ENCODE measurements at regions not wholly inside any gene's neighbourhood (a gene's known extent, or its start where the extent isn't known, plus 50 kb on each side); places are given as distances from the start of the nearest gene placed in this dataset.
"Not testable (repeated sequence)": the region's sequence is repeated elsewhere in the genome, so short reads cannot be mapped to it uniquely, and the experiment has no call there.

DNA sequence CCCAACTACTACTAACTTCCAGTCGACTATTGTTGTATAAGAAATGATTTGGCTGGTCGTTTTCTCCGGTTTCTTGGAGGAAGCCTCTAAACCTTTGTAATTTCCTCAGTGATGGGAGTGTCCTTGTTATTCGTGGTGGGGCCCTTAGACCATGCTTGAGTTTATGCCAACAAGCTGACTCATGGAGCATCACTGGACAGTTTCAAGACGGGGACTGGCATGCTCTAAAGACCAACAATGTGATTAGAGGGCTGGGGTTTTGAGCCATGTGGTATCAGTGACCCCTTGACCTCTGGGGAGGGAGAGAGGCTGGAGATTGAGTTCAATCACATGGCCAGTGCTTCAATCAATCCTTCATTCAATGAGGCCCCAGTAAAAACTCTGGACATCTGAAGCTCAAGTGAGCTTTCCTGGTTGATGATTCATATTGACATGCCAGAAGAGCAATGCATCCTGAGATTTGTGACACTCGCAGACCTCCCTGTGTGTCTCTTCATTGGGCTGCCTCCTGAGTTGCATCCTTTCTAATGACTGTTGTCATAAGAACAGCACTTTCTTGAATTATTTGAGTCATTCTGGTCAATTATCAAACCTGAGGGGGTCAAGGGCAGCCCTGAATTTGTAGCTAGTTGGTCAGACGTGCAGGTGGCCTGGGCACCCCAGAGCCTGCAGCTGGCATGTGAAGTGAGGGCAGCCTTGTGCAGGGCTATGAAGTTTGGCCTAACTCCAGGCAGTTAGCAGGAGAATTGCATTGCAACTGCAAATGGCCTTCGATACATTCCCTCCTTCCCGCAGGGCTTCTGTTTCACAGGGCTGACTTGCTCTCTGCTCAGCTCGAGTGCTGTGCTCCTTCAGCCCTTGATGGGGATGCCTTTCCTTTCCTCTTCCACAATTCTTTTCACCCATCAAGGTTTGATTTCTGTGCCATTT, 246.5 kb downstream of the FGF9 start:
- no peak for DNase-seq

GRCh38 chr13:21920802-21921201, 249.9 kb downstream of the FGF9 start:
- not testable (repeated sequence) for DNase-seq

GRCh38 chr13:21924958-21925357, 254.1 kb downstream of the FGF9 start:
- no peak for DNase-seq

- no peak for DNase-seq
These were observed 254.8 kb downstream of the FGF9 start for GRCh38 chr13:21925720-21926119.

- DNase-seq: no peak
These were observed 258.5 kb downstream of the FGF9 start for GRCh38 chr13:21929400-21929799.

- DNase-seq: no peak
These were observed 259.7 kb downstream of the FGF9 start for GRCh38 chr13:21930536-21930935.

GRCh38 chr13:21932578-21932977, 261.7 kb downstream of the FGF9 start:
- DNase-seq: no peak

- DNase-seq: no peak
These were observed 262.1 kb downstream of the FGF9 start for GRCh38 chr13:21932996-21933395.

DNA sequence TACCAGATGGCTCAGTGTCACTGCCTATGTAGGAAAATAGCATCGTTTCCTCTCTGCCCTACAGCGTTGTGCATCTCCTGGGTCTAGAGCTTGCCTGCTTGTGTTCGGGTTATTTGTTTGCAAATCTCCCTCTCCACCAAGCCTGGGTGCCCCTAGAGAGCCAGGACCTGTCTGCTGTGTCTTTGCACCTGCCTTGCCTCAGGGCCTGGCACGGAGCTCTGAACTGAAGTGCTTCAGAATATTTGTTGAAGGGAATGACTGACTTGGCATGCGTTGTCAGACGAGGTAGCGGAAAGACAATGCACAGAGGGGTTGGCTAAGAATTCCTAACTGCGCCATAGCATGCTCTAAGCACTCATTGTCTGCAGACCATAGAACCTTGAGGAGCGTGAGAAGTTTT, 263.4 kb downstream of the FGF9 start:
- DNase-seq: no peak

- DNase-seq: no peak
These were observed 265.8 kb downstream of the FGF9 start for GRCh38 chr13:21936674-21937073.

DNA sequence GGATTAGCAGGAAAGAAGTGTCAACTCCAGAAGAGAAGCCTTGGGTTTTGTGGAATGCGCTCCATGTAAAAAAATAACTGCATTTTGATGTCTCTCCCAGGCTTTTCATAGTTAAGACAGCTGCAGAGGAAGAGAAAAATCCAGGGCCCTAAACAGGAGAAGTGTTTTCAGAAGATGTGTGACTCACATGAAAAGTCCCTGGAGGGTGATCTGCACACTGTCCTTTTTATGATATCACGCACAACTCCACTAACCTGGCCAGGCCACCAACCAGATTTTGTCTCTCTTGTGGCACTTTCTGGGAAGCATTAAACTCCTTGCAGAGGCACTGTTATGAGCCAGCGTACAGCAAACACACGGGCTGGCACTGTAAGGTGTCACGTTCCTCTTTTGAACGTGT, 267.3 kb downstream of the FGF9 start:
- no peak for DNase-seq

DNA sequence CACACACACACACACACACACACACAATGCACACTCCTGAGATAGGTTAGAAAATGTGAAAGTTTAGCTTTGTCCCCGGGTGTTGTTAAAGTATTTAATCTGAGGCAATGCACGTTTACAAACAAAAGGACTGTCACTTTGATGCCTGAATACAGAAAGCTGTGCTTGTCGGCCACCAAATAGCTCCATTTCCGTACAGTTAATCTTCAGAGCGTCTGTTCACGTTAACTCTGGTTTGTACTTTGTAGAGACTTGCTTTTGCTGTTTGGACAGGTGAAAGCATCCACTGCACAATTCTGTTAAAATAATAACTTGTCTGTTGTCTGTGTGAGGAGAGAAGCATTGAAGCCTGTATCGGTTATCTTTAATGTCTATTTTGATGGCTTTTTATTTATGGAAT, 267.8 kb downstream of the FGF9 start:
- no peak for DNase-seq

DNA sequence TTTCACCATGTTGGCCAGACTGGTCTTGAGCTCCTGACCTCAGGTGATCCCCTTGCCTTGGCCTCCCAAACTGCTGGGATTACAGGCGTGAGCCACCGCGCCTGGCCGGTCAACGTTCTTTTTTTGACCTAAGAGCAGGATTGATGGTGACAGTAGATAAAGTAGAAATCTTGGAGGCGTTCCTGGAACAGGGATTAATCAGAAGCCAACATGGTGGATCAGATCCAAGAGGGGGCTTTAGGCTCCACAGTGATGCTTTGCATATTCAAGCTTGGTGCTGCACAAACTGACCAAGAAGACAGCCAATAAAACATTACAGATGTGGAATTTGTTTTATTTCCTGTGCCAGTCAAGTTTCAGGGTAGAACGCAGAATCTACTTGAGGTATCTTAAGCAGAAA, 271.2 kb downstream of the FGF9 start:
- no peak for DNase-seq

DNA sequence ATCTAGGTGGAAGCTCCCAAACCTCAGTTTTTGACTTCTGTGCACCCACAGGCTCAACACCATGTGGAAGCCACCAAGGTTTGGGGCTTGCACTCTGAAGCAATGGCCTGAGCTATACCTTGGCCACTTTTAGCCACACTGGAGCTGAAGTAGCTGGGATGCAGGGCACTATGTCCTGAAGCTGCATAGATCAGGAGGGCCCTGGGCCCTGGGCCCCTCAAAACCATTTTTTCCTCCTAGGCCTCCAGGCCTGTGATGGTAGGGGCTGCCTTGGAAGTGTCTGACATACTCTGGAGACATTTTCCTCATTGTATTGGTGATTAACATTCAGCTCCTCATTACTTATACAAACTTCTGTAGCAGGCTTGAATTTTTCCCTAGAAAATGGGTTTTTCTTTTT, 273.7 kb downstream of the FGF9 start:
- no peak for DNase-seq

DNA sequence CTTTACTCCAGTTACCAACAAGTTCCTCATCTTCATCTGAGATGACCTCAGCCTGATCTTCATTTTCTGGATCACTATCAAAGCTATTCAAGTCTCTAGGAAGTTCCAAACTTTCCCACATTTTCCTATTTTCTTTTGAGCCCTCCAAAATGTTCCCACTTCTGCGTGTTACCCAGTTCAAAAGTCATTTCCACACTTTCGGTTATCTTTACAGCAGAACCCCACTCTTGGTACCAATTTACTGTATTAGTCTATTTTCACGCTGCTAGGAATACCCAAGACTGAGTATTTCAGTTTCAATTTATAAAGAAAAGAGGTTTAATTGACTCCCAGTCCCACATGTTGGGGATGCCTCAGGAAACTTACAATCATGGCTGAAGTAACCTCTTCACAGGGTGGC, 274.3 kb downstream of the FGF9 start:
- DNase-seq: no peak

DNA sequence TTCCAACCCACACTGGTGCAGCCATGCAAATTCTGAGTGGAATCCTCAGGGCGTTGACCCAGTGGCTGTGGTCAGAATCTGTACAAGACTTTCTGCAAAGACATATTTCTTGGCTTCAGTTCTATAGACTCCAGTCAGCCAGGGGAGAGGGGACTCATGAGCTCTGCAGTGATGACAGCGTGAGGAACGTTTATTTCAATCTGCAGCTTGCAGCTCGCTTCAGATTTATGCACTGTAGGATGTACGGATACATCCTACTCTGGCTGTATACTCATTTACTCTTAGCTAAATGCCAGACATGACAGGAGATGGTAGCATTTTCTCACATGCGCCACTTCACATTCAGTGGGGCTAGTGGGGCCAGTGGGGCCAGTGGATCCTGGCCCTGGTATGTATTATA, 276.1 kb downstream of the FGF9 start:
- DNase-seq: no peak

DNA sequence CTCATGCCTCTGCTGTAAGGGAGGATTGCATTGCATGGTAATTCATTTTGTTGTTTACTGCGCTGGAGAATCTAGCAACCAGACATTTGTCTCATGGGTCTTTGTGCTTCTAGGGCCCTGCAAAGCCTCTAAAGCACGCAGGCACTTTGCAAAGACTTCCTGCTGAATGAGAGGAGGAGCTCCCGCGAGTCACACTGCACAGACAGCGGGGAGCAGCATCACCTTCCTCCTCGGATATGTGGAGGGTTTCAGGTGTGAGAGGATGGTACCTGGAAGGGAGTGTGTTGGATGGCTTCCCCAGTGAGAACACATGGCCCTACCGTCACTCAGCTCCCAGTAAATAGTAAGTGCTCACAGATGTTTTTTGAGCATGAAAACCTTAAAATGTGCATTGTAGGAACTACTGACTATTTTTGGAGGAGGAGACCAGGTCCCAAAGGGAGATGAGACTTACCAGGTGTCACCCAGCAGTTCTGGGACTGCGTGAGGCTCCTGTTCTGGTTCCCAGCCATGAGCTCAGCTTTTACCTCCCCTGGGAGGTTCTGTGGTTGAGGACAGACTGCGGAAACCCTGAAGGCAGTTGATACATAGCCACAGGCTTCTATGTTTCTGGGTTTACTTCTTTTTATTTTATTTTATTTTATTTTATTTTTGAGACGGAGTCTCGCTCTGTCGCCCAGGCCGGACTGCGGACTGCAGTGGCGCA, 278.0 kb downstream of the FGF9 start:
- DNase-seq: no peak

GRCh38 chr13:21949818-21950429, 279.1 kb downstream of the FGF9 start:
- DNase-seq: no peak

DNA sequence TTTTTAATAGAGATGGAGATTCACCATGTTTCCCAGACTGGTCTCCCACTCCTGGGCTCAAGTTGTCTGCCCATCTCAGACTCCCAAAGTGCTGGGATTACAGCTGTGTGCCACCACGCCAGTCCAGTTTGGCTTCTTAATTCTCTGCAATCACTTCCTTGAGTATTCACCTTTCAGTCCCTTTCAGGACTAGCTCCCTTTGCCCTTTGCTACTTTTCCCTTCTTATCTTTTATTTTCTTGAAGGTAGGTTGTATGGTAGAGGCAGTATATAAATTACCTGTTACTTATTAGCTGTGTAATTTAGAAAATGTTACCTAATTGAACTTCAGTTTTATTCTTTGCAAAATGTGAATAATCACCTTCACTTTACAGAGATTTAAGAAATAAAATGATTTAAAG, 285.8 kb downstream of the FGF9 start:
- DNase-seq: no peak

DNA sequence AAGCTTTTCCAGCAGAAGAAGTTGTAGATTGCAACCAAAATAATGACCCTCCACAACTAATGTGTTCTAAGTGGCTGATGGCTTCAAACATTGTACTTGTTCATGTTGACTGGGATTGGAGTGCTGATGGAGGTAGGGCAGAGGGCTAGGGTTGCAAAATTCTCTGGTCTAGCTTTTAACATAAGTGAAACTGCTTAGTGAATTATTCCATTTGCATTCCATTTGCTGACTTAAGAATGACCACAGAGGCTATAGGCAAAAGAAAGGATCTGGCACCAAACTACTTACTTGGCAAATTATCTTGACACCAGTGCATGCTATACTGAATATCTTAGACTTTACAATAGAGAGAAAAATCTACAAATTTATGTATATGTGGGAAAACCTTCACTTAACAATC, 287.0 kb downstream of the FGF9 start:
- DNase-seq: no peak

GRCh38 chr13:21960108-21960507, 289.2 kb downstream of the FGF9 start:
- no peak for DNase-seq

- no peak for DNase-seq
These were observed 293.8 kb downstream of the FGF9 start for GRCh38 chr13:21964686-21965085.

GRCh38 chr13:21965095-21965494, 294.2 kb downstream of the FGF9 start:
- no peak for DNase-seq

DNA sequence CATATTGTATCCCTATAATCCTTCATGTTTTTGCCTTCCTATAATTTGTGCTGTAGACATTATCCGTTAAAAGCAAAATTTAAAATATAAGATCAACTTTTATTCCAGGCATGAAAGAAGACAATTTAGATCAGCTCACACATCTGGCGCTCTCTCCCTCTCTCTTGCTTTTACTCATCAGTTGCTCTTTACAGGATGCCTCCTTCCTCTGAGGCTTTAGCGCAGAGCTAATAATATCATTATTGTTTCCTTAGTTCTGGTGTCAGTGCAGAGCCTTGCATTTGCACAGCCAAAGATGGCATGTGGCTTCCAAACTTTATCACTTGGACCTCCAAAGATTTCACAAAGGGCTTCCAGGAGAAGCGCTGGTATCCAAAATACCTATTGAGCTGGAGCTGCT, 295.1 kb downstream of the FGF9 start:
- no peak for DNase-seq

Measured in hindlimb muscle (tissue), 1 donor.